Neural progenitor cell (in vitro differentiated cells): ENCODE measurements at regions not wholly inside any gene's neighbourhood (a gene's known extent, or its start where the extent isn't known, plus 50 kb on each side); places are given as distances from the start of the nearest gene placed in this dataset.

Experiments used
- DNase-seq: peaks from one replicate; pipeline ENCODE4 v3.0.0-alpha.2; 2016; ENCODE audit warnings: low spot score
- H2AFZ ChIP-seq: fragments of 200-600 bp; sonication (generic); replicated peaks from 2 replicates; pipeline ENCODE4 v1.6.1; 2016; ENCODE audit warnings: antibody characterized with exemption
- H3F3A ChIP-seq: fragments of 200-600 bp; sonication (generic); 2 replicates; pipeline ENCODE4 v1.6.1; 2016; ENCODE audit warnings: antibody characterized with exemption, low read depth
- H3K27ac ChIP-seq: fragments of 200-600 bp; sonication (generic); 2 replicates; pipeline ENCODE4 v1.5.1; 2016; ENCODE audit warnings: mild to moderate bottlenecking
- H3K27me3 ChIP-seq: fragments of 200-600 bp; sonication (generic); 2 replicates; pipeline ENCODE4 v1.6.1; 2016; ENCODE audit warnings: mild to moderate bottlenecking, moderate library complexity
- H3K36me3 ChIP-seq: fragments of 200-600 bp; sonication (generic); 2 replicates; pipeline ENCODE4 v1.5.1; 2016
- H3K4me1 ChIP-seq: fragments of 200-600 bp; sonication (generic); 2 replicates; pipeline ENCODE4 v1.6.1; 2016; ENCODE audit warnings: mixed run types
- H3K4me2 ChIP-seq: fragments of 200-600 bp; sonication (generic); 2 replicates; pipeline ENCODE4 v1.6.1; 2016
- H3K4me3 ChIP-seq: fragments of 200-600 bp; sonication (generic); 2 replicates; pipeline ENCODE4 v1.5.1; 2016
- H3K79me2 ChIP-seq: fragments of 200-600 bp; sonication (generic); 2 replicates; pipeline ENCODE4 v1.6.1; 2016; ENCODE audit warnings: low read depth
- H3K9ac ChIP-seq: fragments of 200-600 bp; sonication (generic); 2 replicates; pipeline ENCODE4 v1.6.1; 2016
- H3K9me3 ChIP-seq: fragments of 200-600 bp; sonication (generic); 2 replicates; pipeline ENCODE4 v1.5.1; 2016; ENCODE audit warnings: low read depth
- H4K20me1 ChIP-seq: fragments of 200-600 bp; sonication (generic); 2 replicates; pipeline ENCODE4 v1.6.1; 2016; ENCODE audit warnings: low read depth
- H3K27ac Mint-ChIP-seq: 3 replicates; pipeline ENCODE4 v1.8.0; 2021; ENCODE audit warnings: mixed read lengths
- H3K27me3 Mint-ChIP-seq: 2 replicates; pipeline ENCODE4 v1.8.0; 2022; ENCODE audit warnings: low read depth, mild to moderate bottlenecking, inconsistent platforms, moderate library complexity, mixed read lengths; ENCODE audit not compliant: insufficient read depth
- H3K36me3 Mint-ChIP-seq: 3 replicates; pipeline ENCODE4 v1.8.0; 2021; ENCODE audit warnings: mixed read lengths
- H3K4me1 Mint-ChIP-seq: 3 replicates; pipeline ENCODE4 v1.8.0; 2021; ENCODE audit warnings: mixed read lengths
- H3K4me3 Mint-ChIP-seq: 3 replicates; pipeline ENCODE4 v1.8.0; 2021; ENCODE audit warnings: mild to moderate bottlenecking, moderate library complexity, mixed read lengths
- H3K9me3 Mint-ChIP-seq: 3 replicates; pipeline ENCODE4 v1.8.0; 2020; ENCODE audit warnings: mixed read lengths
- EZH2 ChIP-seq: fragments of 200-600 bp; sonication (generic); IDR thresholded peaks from 2 replicates; pipeline ENCODE4 v1.6.1; 2017; ENCODE audit warnings: antibody characterized with exemption, mild to moderate bottlenecking, moderate library complexity
- EZH2phosphoT487 ChIP-seq: fragments of 200-600 bp; sonication (generic); IDR thresholded peaks from 2 replicates; pipeline ENCODE4 v1.6.1; 2017; ENCODE audit warnings: antibody characterized with exemption
- TF ChIP-seq, protein P1 (sequence below): fragments of 200-600 bp; sonication (generic); IDR thresholded peaks from 2 replicates; pipeline ENCODE4 v1.5.1; 2017; ENCODE audit warnings: antibody characterized with exemption, mild to moderate bottlenecking

DNA sequence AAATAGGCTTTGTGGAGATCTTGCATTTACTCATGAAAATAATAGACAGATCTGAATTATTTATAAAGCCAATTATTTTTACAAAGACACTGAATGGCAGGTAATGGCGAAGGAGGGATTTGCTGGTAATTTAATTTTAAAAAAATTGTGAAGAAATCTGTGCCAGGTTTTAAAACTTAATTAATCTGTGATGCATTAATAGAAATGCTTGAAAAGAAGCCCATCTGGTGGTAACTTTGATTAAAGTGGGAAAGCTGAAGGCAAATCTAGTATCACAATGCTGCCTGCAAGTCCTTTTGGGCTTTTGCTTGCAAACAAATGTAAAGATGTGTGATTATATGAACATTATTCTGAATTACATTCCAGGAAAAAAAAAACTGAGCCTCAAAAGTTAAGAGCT lies 433.2 kb upstream of the DEPDC1 start:
- no peak overlapping the region for H3K4me2 ChIP-seq
- H3K36me3 ChIP-seq, result no peaks in the 10 kb centered on the region
- H3K27ac Mint-ChIP-seq, result no peak overlapping the region
- no peaks in the 10 kb centered on the region for H3F3A ChIP-seq
- H3K9ac ChIP-seq, result no peak overlapping the region
- no peak for TF ChIP-seq EZH2
- TF ChIP-seq EZH2phosphoT487, result no peak
- TF ChIP-seq, protein P1, sequence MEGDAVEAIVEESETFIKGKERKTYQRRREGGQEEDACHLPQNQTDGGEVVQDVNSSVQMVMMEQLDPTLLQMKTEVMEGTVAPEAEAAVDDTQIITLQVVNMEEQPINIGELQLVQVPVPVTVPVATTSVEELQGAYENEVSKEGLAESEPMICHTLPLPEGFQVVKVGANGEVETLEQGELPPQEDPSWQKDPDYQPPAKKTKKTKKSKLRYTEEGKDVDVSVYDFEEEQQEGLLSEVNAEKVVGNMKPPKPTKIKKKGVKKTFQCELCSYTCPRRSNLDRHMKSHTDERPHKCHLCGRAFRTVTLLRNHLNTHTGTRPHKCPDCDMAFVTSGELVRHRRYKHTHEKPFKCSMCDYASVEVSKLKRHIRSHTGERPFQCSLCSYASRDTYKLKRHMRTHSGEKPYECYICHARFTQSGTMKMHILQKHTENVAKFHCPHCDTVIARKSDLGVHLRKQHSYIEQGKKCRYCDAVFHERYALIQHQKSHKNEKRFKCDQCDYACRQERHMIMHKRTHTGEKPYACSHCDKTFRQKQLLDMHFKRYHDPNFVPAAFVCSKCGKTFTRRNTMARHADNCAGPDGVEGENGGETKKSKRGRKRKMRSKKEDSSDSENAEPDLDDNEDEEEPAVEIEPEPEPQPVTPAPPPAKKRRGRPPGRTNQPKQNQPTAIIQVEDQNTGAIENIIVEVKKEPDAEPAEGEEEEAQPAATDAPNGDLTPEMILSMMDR, result no peak
- no peaks in the 10 kb centered on the region for H3K4me1 ChIP-seq
- H3K9me3 Mint-ChIP-seq, result no peaks in the 10 kb centered on the region
- no peak overlapping the region for H3K4me3 ChIP-seq
- no peak overlapping the region for H2AFZ ChIP-seq
- no peak overlapping the region for H3K27ac ChIP-seq
- H3K9me3 ChIP-seq, result no peaks in the 10 kb centered on the region
- no peaks in the 10 kb centered on the region for H3K36me3 Mint-ChIP-seq
- H3K4me1 Mint-ChIP-seq, result no peaks in the 10 kb centered on the region
- no peaks in the 10 kb centered on the region for H3K27me3 Mint-ChIP-seq
- no peaks in the 10 kb centered on the region for H4K20me1 ChIP-seq
- no peaks in the 10 kb centered on the region for H3K27me3 ChIP-seq
- no peak overlapping the region for H3K4me3 Mint-ChIP-seq
- DNase-seq, result no peak
- no peaks in the 10 kb centered on the region for H3K79me2 ChIP-seq

GRCh38 chr1:68936530-68936929 lies 439.6 kb upstream of the DEPDC1 start:
- Mint-ChIP-seq H3K9me3 (peaks cover 2% of the 10 kb centered on the region), H3K27me3 (no peaks in the 10 kb centered on the region), H3K4me3 (no peak overlapping the region), H3K36me3 (no peaks in the 10 kb centered on the region), H3K27ac (no peak overlapping the region), H3K4me1 (no peaks in the 10 kb centered on the region)
- H3K79me2 ChIP-seq, result no peaks in the 10 kb centered on the region
- H3K4me2 ChIP-seq, result no peak overlapping the region
- no peak overlapping the region for H2AFZ ChIP-seq
- H4K20me1 ChIP-seq, result no peaks in the 10 kb centered on the region
- TF ChIP-seq EZH2phosphoT487 (no peak), EZH2 (no peak)
- TF ChIP-seq, protein P1, result no peak
- no peak for DNase-seq
- no peaks in the 10 kb centered on the region for H3K36me3 ChIP-seq
- H3K4me1 ChIP-seq, result no peaks in the 10 kb centered on the region
- H3K27ac ChIP-seq, result no peak overlapping the region
- no peak overlapping the region for H3K4me3 ChIP-seq
- no peaks in the 10 kb centered on the region for H3K27me3 ChIP-seq
- H3K9me3 ChIP-seq, result no peaks in the 10 kb centered on the region
- no peaks in the 10 kb centered on the region for H3F3A ChIP-seq
- no peak overlapping the region for H3K9ac ChIP-seq

- DNase-seq, result no peak
- Histone ChIP-seq H3K4me3 (no peak overlapping the region), H3K9me3 (no peaks in the 10 kb centered on the region), H2AFZ (no peak overlapping the region), H3K27ac (no peak overlapping the region), H3K27me3 (no peaks in the 10 kb centered on the region), H3K36me3 (no peaks in the 10 kb centered on the region), H3K4me2 (no peak overlapping the region), H4K20me1 (no peaks in the 10 kb centered on the region), H3K9ac (no peak overlapping the region), H3K79me2 (no peaks in the 10 kb centered on the region), H3K4me1 (no peaks in the 10 kb centered on the region), H3F3A (no peaks in the 10 kb centered on the region)
- no peaks in the 10 kb centered on the region for H3K4me1 Mint-ChIP-seq
- H3K4me3 Mint-ChIP-seq, result no peak overlapping the region
- H3K27me3 Mint-ChIP-seq, result no peaks in the 10 kb centered on the region
- no peaks in the 10 kb centered on the region for H3K36me3 Mint-ChIP-seq
- H3K9me3 Mint-ChIP-seq, result peaks cover 5% of the 10 kb centered on the region
- TF ChIP-seq EZH2 (no peak), EZH2phosphoT487 (no peak)
- TF ChIP-seq, protein P1, result no peak
- H3K27ac Mint-ChIP-seq, result no peak overlapping the region
Measured at GRCh38 chr1:68938051-68938666, 441.3 kb upstream of the DEPDC1 start.
